Loucy (cell line): ENCODE measurements at regions not wholly inside any gene's neighbourhood (a gene's known extent, or its start where the extent isn't known, plus 50 kb on each side); places are given as distances from the start of the nearest gene placed in this dataset.

Source experiments
- EZH2phosphoT487 ChIP-seq: fragments of 200-600 bp; IDR thresholded peaks from 2 replicates; pipeline ENCODE4 v1.6.1; 2018; ENCODE audit warnings: antibody characterized with exemption, mild to moderate bottlenecking, moderate library complexity, borderline replicate concordance
- TF ChIP-seq, protein P1 (sequence below): fragments of 200-600 bp; sonication (generic); conservative IDR thresholded peaks from 2 replicates; pipeline ENCODE4 v1.5.1; 2014; ENCODE audit warnings: mild to moderate bottlenecking, antibody characterized with exemption, low read length

DNA sequence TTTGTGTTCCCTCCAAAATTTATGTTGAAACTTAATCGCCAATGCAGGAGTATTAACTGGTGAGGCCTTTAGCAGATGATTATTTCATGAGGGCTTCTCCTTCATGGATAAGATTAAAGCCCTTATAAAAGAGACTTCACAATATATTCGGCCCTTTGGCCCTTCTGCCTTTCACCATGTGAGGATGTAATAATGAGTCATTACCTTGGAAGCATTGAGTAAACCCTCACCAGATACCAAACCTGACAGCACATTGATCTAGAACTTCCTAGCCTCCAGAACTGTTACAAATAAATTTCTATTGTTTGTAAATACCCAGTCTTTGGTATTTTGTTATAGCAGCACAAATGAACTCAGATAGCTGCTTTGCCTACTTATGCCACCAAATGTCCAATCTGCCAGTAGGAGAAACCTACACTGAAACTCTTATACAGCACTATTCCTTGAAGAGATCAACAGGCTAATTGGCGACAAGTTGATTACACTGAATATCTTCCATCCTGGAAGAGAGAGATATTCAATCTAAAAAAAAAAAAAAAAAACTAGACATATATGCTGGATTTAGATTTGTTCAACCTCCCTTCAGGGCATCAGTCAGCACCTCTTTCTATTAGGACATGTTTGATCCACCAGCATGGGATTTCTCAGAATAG, 125.9 kb upstream of the COL5A2 start:
- TF ChIP-seq, protein P1, sequence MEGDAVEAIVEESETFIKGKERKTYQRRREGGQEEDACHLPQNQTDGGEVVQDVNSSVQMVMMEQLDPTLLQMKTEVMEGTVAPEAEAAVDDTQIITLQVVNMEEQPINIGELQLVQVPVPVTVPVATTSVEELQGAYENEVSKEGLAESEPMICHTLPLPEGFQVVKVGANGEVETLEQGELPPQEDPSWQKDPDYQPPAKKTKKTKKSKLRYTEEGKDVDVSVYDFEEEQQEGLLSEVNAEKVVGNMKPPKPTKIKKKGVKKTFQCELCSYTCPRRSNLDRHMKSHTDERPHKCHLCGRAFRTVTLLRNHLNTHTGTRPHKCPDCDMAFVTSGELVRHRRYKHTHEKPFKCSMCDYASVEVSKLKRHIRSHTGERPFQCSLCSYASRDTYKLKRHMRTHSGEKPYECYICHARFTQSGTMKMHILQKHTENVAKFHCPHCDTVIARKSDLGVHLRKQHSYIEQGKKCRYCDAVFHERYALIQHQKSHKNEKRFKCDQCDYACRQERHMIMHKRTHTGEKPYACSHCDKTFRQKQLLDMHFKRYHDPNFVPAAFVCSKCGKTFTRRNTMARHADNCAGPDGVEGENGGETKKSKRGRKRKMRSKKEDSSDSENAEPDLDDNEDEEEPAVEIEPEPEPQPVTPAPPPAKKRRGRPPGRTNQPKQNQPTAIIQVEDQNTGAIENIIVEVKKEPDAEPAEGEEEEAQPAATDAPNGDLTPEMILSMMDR, result no peak
- no peak for TF ChIP-seq EZH2phosphoT487
